Adrenal gland (tissue), 5 donors: ENCODE measurements at regions not wholly inside any gene's neighbourhood (a gene's known extent, or its start where the extent isn't known, plus 50 kb on each side); places are given as distances from the start of the nearest gene placed in this dataset.

Experiments
- CTCF ChIP-seq, 6 experiments: fragments of 450-650 bp in 4 of 6; fragments of 200-600 bp in 2 of 6; sonication (generic) in 1 of 6; IDR thresholded peaks; 1 replicate in 5 of 6; 2 replicates in 1 of 6; pipeline versions ENCODE4 v1.5.1 to v1.8.0; 2016 to 2021; ENCODE audit warnings: antibody characterized with exemption in 6 of 6, mild to moderate bottlenecking in 2 of 6, moderate library complexity in 1 of 6
- POLR2A ChIP-seq, 2 donors: fragments of 450-650 bp; IDR thresholded peaks; one replicate each; pipeline ENCODE4 v1.6.1; 2017; ENCODE audit warnings: antibody characterized with exemption in 2 of 2, mild to moderate bottlenecking in 2 of 2, moderate library complexity in 1 of 2
- donor health status: DM: no; HTN: no; CAD: no.

- TF ChIP-seq CTCF (IDR thresholded peaks at IDR 0.05): no peak
- TF ChIP-seq POLR2A (IDR thresholded peaks at IDR 0.05): no peak
These were observed 167.3 kb upstream of the KLF14 start for GRCh38 chr7:130901209-130901783.
